Stimulated activated CD8-positive, alpha-beta memory T cell treated with anti-CD3 and anti-CD28 coated beads, Interleukin-4, amount 100 ng/mL, for 24 hours (primary cell): ENCODE measurements at regions not wholly inside any gene's neighbourhood (a gene's known extent, or its start where the extent isn't known, plus 50 kb on each side); places are given as distances from the start of the nearest gene placed in this dataset.
"Not testable (repeated sequence)": the region's sequence is repeated elsewhere in the genome, so short reads cannot be mapped to it uniquely, and the experiment has no call there.

Source experiments
- DNase-seq: peaks from one replicate; pipeline ENCODE4 v3.0.0-alpha.2; 2020; ENCODE audit warnings: low read depth

DNA sequence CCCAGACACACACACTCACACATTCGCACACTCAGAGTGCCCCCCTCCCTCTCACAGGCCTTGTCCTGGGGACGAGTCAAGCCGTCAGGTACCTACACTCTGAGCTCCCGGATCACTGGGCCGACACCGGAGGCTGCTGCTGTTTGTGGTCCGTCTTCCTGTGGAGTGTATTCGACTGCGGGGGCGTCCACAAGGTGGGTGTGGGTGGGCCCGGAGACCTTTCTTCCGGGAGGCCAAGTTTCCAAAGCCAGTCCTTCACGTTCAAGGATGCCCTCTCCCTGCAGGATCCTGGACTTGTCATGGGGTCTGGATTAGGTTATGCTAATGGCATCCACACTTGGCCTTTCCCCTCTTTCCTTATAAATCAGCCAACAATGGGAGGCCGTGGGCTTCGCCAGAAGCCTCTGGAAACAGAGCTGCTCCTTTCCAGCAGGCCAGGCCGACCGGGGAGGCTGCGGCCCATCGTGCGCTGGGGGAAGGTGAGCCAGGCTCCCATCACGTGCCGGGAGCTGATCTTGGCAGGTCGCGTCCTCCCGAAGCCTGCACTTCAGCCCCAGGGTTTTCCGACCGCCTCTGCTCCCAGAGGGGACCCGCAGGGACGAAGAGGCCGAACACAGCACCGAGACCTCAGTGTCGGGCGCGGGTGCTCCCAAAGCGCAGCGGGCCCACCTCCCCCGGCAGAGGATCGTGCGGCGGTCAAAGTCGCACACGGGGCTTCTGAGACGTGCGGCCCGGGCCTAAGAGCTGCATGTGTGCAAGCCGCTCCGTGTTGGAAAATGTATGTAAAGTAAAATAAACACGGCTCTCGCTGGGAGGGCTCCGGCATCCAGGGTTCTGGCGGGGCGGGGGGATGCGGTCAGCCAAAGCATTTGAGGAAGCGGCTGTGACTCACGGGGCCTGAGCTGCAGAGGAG, 196.5 kb upstream of the ZNF469 start:
- not testable (repeated sequence) for DNase-seq

DNA sequence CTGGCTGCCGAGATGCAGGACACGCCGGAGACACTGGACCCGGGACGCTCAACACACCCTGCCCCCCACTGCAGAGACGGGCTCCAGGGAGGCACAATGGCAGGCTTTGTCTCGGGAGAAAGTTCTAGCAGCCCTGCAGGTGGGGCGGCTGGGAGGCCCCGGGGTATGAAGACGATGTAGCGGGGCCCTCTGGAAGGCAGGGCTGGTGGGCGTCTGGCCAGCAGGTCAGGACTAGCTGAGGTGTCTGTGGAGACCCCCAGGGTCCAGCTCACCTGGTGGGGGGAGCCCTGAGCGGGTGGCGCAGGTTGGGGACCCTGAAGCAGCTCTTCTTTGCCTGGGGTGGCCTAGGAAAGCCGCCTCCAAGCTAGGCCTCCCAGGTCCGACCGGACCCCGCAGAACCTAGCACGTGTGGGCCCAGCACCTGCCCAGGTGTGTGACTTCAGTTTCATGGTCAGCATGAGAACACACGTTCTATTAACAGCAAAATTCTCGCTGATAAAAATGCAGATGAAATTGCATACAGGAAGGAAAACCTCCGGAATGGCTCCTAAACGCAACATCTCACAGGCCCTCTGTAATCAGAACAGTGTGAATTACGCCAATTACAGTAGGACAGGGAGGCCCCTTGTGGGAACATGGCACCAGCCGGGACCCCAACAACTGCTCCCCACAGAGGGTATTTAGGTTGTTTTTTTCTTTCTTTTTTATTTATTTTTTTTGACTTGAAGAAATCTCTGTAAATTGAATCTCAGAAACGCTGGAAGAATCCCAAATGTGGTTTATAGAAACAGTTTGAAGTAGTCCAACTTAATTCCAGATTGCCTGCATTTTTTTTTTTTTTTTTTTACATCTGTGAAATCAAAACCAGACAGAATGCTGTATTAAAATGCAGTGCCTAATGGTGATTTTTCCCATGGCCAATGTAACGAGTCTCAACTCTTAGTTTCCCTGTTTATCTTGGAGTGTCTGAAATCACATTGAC, 195.6 kb upstream of the ZNF469 start:
- not testable (repeated sequence) for DNase-seq

DNA sequence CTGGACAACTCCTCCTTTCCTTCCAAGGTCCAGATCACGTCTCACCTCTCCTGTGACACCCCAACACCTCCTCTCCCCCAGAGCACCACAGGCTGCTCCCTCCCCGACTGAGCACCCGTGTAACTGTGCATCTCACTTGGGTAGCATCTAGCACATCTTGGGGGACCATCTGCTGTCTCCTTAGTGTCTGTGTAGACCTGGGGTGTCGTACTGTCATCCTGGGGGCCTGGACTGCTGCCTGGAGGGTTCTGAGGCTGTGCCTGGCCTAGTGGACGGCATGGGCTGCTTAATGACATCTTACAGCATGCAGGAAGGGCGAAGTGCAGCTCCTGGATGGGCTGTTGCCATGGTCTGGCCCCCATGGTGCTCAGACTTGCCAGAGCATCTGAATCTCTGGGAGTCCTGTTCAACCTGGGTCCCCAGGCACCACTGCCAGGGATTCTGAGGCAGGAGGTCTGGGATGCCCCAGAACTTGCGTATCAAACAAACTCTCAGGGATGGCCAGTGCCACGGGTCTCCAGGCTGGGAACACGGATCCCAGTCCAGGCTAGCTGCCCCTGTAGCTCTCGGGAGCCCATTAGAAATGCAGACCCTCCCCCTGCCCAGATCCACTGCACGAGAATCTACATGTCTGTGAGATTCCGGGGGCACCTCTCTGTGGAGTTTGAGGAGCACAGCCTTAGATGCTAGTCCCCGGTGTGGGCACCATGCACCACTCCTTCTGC, 194.4 kb upstream of the ZNF469 start:
- not testable (repeated sequence) for DNase-seq

DNA sequence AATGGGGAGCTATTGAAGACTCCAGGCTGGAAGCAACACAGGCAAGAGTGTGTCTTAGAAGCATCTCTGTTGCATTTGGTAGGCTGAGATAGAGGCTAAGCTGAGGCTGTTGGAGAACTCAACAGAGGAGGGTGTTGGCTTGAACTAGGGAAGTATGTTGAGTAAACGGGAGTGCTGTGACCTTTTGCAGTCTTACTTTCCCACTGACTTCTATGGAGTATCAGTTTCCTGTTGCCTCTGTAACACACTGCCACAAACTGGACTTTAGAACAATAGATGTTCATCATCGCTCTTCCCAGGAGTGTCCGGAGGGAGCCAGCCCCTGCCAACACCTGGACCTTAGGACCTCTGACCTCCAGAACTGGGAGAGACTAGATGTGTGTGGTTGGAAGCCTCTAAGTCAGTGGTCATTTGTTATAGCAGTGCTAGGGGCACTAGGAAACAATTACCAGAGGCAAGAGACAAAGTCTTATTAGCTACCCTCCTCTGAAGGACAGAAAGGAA, 192.1 kb upstream of the ZNF469 start:
- DNase-seq: not testable (repeated sequence)

DNA sequence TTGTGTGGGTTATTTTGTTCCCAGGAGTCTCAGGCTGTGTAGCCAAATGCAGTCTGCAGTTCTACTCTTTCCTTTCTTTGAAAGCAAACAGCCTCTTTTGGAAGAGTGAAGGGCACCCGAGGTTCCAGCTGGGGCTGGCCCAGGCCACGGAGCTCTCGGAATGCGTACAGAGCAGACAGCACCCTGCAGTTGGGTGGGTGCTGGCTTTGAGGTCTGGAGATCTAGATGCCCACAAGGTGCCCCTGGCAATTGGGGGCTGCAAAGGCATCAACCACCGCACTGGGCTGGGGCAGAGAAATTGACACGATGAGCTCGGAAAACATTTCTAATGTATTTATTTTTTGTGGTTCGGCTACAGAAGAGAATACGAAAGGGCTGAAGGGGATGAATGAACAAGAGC, 191.6 kb upstream of the ZNF469 start:
- DNase-seq: not testable (repeated sequence)

DNA sequence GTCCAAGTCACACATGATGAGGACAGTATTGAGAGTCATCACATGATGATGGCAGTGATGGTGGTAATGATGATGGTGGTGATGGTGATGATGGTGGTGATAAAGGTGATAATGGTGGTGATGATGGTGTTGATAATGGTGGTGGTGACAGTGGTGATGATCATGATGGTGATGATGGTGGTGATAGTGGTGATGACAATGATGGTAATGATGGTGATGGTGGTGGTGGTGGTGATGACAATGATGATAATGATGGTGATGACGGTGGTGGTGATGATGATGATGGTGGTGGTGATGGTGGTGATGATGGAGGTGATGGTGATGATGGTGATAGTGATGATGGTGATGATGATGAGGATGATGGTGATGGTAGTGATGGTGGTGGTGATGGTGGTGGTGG, 190.2 kb upstream of the ZNF469 start:
- DNase-seq: no peak

DNA sequence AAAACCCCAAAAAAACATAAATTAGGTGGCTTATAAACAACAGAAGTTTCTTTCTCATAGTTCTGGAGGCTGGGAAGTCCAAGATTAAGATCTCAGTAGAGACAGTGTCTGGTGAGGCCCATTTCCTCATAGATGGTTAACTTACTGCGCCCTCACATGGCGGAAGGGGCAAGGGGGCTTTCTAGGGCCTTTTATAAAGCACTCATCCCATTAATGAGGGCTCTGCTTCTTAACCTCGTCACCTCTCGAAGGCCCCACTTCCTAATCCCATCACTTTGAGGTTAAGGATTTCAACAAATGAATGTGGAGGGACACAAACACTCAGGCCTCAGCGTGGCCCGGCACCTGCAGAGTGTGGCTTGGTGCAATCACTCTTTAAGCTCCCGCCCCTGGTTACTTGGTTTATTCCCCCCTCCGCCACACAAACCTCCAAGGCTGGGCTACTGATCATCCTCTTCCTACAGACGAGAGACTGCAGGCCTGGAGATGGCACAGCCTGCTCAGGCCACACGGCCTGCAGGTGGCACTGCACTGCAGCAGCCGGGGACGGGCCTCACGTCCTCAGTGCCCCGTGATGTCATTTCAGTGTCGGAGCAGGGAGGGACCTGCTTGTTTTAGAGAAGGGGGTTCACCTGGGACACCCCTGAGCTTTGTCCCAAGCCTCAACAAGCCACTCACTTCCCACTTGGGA, 188.9 kb upstream of the ZNF469 start:
- peak; percentile 10 for DNase-seq

DNA sequence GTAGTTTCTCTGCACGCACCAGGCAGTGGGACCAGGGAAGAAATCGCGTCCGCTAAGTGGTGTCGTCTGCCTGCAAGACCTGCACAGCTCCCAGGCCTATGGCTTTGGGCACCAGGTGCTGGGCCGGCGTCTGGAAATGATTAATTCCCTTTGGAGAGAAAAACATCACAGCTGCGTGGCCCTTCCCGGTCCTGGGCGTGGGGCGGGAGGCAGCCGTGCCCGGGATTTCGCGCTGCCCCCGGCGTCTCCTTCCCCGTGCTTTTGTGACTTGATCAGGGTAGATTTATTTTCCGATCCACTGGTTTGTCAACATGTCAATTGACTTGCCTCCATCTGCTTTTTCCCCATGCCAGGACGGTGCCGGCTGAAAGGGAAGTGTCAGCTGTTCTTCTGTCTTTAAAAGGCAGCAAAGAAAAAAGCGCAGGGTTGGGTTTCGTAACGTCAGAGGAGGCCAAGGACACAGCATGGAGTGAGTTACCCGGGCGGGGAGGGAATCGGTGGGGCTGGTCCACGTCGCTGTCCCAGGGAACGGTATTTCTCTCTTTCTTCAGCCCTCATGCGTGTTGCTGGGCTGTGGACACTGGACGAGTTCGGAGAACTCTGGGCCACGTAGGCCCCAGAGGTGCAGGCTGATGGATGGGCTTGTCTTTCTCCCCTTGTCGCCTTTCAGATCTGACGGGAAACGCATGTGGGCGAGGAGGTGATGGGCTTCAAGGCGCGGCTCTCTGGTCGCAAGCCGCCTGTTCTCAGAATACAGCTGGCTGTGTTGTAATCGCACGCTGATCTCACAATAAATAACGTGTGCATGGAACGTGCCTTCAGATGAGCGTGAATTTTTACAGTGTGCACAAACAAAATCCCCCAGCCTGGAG, 188.1 kb upstream of the ZNF469 start:
- no peak for DNase-seq

DNA sequence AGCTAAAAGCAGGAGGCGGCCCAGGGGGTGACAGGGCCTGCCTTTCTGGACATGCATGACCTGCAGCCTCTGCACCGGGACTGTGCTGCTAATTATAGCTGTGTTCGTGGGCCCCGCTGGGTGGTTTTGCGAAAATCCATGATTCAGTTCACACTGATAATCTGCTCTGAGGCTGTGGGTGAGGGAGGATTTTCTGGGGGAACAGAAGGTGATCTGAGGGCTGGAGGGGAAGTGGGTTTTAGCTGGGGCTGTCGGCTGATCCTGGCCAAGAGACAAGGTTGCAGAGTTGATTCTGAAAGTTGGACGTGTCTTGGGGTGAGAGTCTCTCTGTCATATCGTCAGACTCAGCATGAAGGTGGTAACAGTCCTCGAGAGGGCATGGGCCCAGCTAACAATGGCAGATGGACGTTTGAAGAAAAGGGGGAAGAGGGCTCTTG, 187.5 kb upstream of the ZNF469 start:
- DNase-seq: no peak

DNA sequence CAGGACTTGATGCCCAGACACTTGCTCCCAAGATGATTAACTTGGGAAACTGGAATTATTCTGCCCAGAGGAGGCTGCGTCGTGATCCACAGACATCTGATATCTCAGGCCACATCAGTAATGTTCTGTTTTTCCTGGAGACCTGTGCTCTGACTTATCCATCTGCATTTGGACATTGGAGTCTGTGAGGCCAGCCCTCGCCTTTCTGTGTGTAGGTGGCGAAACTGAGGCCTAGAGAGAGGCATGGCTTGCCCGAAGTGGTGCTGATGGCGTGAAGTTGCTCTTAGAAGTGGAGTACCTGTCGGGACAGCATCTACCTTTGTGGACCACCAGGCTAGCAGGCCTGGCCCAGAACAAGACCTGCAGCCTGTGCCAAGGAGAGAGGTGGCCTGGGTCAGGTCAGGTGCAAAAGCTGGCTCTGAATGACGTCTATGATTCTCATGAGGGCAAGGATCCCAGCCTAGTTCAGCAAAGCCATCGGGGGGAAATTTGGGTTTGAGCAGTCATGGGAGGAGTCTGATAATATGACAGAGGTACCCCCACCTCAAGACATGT, 186.8 kb upstream of the ZNF469 start:
- DNase-seq: no peak

DNA sequence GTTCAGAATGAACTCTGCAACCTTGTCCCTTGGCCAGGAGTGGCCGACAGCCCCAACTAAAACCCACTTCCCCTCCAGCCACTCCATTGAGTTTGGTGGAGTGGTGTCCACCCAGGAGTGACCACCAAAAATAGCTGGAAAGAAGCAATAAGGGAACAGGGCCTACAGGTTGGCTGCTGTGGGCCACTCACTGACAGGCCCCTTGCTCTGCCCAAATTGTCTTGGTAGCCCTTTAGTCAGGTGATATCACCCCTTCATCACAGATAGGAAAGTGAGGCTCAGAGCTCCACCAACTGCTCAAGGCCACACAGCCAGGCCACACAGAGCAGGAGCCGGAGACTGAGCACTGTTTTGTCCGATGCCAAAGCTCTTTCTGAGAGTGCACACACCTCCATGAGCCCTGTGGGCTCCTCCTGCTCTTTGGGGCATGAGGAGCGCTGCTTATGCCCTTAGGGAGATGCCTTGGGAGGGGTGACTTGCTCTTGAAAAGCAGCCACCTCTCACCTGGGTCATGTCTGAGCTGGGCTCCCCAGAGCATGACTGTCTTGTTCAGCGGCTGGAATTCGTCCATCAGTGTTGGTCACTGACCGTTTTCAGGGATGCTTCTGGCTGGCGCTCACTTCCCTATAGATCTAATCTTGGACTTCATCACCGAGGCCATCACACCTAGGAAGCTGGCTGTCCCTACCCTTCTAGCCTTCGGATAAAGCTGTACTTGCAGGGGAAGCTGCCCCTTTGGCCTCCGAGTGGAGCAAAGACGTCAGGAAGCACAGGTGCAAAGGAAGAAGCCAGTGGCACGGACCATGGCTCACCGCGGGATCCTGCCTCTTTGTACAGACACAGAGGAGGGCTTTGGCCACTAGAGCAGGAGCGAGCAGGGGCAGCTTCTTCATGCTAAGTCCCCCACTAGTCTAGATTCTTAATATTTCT, 186.0 kb upstream of the ZNF469 start:
- no peak for DNase-seq

DNA sequence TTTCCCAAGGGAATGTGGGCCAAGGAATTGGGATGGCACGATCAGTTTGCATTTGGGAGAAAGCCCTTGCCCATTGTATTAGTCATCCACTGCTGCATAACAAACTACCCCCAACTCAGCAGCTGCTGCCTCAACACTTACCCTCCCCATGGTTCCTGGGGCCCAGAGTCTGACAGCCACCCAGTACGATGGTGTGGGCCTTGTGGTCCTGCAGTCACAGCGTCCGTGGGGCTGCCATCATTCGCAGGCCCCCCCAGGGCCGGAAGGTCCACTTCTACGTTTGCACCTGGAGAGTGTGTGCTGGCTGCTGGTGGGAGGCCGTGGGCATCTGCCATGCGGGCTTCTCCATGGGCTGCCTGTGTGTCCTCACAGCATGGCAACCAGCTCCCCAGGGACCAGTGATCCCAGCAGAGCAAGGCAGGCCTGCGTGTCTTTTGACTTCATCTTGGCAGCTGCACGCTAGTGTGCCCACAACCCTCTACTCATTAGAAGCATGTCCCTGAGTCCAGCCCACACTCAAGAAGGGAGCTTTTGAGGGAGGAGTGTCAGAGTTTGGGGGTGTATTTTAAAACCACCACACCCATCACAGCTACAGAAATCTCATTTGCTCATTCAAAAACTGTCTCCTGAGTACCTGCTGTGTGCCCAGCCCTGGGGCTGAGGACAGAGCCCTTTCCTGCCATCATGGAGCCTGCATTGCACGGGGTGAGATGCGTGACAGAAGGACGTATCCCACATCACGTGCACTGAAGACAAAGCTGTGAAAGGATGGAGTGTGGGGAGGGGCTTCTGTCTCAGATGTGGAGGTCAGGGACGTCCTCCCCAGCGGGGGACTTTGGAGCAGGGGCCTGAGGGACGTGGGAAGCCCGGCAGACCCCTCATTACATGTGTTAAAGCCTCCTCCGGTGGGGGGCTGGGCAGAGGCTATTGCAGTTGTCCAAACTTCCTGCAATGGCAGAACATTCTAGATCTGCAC, 185.0 kb upstream of the ZNF469 start:
- DNase-seq: no peak

DNA sequence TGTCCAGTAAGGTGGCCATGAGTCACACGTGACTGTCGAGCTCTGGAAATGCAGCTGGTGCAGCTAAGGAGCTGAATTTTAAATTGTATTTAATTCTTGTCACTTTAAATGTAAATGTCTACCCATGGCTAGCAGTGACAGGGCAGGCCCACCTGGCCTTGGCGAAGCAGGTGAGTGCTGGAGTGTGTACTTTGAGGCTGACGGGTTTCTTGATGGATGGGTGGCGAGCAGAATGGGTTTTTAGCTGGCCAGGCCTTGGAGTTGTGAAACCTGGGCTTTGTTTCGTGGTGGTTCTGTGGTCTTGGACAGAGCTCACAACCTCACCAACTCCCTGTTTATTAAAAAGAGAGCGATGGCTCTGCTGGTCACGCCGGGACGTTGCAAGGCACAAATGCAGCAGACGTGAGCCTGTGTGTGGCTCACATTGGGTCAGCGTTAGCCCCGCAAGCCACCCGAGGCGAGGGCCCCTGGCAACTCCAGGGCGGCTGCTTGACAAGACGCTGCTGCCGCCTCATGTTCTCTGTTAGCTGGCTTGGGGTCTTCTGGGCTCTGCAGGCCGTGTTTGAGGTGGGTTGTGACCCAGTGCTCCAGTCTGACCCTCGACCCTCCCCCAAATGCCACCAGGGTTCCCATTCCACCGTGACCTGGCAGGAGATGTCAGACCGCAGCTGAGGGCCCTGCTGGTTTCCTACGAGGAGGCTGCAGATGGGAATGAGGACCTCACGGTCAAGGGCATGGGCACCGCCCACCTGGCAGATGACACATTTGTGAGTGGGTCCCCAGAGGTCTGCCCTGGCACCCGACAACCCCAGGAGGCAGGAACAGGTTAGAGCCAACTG, 184.1 kb upstream of the ZNF469 start:
- DNase-seq: not testable (repeated sequence)

DNA sequence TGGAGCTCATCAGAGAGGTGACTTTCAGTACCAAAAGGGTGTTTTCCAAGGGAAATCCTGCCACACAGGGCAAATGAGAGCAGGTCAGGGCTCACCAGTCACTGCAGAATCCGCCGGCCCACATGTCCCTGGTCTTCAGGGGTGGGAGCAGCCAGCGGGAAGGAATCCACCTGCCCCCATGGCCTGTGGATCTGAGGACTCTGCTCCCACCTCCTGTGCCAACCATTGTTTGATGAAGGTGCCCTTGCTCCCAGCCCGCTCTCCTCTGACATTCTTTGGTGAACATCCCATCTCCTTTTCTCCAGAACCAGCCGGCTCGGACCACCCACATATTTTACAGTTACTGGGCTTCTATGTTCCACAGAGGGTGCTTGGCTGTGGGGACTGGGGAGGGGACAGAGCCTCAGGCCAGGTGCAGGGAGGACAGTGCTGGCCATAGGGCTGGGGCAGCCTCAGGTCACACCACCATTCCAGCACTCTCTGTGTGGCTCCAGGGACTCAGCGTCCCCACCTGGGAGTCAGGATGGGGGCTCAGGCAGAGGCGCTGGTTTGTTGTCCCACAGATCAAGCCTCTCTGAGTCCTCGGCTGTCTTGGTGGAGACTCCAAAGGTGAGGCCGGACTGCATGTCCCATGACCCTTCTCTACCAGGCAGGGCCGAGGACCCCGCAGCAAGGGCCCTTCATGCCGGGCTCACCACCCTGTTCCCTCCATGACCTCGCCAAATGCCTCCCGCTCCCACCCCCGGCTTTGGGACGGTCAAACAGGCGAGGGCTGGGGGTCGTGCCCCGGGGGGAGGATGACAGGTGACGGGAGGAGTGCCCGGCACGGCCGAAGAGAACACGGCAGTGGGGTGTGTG, 183.2 kb upstream of the ZNF469 start:
- DNase-seq: not testable (repeated sequence)

DNA sequence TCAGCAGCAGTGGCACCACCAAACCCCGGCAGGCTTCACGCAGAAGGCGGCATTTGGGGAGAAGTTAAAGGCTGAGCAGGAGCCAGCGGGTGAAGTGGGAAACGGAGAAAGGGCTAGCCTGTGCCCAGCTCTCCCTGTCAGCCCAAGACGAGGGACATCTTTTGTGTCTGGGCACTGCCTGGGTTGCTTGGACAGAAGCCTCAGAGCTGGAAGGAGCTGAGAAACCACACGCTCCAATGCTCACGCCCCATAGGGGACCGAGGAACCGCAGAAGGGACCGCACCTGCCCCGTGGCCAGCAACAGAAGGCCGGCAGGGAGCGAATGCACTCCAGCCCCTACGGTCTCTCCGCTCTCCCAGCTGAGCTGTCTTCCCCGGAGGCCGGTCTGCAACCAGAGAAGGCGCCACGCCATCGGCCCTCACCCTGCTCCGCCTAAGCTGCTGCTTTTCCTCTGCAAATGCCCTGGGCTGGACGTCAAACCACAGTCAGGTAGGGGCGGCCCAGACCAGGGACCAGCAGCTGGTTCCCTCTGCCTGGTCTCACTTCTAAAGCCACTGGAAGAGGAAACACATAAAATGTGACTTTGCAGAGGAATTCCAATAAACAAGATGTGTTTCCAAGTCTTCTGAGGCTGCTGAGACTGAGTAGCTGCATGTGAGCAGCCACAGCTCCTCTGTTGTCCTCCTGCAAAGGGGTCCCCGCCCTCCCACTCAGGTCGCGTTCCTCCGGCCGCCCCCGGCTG, 182.4 kb upstream of the ZNF469 start:
- not testable (repeated sequence) for DNase-seq
